GM10266 (cell line): ENCODE measurements at regions not wholly inside any gene's neighbourhood (a gene's known extent, or its start where the extent isn't known, plus 50 kb on each side); places are given as distances from the start of the nearest gene placed in this dataset.

Source experiments
- DNase-seq: peaks from one replicate; pipeline ENCODE4 v3.0.0; 2012; ENCODE audit errors: extremely low spot score
- TF ChIP-seq, protein P1 (sequence below): IDR thresholded peaks from 2 replicates; pipeline ENCODE4 v1.5.1; 2012; ENCODE audit warnings: mild to moderate bottlenecking, low read depth; ENCODE audit not compliant: control insufficient read depth, insufficient read depth; ENCODE audit errors: missing control alignments

DNA sequence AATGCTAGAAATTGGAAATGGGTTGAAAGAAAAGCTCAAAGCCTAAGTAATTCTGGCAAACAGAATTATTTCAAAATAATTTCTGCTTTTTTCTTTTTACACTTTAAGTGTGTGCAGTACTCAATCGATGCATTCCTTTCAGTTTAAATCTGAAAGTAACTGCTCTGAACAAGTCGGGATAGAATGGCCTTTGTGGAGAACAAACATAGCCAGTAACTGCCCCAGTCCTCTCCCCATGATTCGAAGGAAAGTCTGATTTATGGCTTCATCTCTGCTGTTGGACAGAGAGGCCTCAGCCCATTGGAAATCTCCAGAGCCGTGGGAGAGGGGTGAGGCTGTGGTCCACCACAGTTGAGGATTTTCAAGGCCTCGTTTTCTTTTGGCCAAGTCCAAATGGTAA lies 174.0 kb upstream of the TLL1 start:
- TF ChIP-seq, protein P1, sequence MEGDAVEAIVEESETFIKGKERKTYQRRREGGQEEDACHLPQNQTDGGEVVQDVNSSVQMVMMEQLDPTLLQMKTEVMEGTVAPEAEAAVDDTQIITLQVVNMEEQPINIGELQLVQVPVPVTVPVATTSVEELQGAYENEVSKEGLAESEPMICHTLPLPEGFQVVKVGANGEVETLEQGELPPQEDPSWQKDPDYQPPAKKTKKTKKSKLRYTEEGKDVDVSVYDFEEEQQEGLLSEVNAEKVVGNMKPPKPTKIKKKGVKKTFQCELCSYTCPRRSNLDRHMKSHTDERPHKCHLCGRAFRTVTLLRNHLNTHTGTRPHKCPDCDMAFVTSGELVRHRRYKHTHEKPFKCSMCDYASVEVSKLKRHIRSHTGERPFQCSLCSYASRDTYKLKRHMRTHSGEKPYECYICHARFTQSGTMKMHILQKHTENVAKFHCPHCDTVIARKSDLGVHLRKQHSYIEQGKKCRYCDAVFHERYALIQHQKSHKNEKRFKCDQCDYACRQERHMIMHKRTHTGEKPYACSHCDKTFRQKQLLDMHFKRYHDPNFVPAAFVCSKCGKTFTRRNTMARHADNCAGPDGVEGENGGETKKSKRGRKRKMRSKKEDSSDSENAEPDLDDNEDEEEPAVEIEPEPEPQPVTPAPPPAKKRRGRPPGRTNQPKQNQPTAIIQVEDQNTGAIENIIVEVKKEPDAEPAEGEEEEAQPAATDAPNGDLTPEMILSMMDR = no peak
- no peak for DNase-seq

DNA sequence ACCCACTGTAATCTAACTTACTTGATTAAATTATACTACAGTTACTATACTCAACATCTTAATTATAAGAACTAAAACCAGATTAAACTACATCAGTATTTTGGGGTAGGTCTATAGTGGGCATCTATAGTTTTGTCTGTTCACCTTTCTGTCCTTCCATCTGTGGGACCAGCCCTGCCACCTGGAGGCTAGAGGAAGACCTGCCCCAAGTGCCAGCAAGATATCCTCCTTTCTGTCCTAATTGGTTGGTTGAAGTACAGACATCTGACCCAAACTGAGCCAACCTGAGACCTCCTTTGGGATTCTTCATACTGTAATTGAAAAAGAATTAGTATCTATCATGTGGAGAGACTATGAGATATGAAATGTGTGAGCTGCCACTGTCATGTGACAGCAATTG lies 172.2 kb upstream of the TLL1 start:
- DNase-seq = no peak

DNA sequence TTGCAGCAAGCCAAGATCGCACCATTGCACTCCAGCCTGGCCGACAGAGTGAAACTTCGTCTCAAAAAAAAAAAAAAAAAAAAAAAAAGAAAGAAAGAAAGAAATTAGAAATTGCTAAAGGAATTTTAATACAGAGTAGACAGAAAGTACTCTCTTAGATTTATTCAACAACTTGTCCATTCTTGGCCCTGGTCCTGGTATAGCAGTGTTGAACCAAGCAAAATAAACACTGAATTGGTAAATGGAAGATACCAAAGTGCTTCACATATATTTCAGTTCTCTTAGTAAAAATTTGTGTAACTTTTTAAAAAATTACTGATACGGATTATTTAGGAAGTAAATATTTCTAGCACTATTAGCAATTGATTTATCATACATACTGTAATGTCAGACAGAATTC lies 165.9 kb upstream of the TLL1 start:
- DNase-seq = no peak
- TF ChIP-seq, protein P1 = no peak

More for the DNA sequence above, 172.2 kb upstream of the TLL1 start:
- TF ChIP-seq, protein P1 = peak; percentile 18

DNA sequence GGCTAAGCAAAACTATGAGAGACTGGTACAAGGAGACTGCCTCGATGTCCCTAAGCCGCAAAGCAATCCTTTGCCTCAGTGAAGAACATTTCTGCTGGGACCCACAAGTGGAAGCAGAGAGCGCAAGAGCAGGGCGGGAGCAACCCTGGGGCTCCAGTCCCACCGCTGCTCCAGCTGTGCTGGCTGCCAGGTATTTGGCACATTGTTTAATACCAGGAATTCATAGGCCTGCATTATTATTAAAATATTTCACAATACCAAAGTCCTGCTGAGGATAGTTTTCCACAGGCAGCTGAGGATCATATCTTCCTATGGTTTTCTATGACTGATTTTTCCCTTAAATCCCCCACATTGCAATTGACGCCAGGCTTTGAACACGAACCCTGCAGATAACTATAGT lies 163.5 kb upstream of the TLL1 start:
- no peak for DNase-seq
- TF ChIP-seq, protein P1 = no peak

DNA sequence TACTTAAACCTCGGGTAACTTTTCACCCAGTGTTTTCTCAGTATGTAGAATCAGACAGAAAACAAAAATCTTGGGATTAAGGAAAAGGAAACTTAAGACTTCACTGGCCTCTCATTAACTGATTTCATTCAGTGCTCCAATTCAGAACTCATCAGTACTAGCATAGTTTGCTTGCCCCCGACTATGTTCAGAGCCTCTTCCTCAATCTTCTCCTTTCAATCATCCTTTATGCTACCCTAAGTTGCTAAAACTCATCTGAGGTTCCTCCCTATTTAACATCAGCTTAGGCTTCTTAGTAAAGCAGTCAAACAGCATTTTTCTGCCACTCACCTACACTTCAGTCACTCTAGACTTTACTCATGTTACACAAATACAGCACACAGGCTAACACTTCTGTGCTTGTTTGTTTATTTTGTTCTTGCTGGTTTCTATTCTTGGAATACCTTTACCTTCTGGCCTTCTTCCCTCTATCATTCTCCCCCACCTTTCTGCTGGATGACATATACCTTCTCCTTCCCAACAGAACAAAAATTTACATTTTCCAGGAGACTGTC lies 163.0 kb upstream of the TLL1 start:
- no peak for DNase-seq
- TF ChIP-seq, protein P1 = no peak

DNA sequence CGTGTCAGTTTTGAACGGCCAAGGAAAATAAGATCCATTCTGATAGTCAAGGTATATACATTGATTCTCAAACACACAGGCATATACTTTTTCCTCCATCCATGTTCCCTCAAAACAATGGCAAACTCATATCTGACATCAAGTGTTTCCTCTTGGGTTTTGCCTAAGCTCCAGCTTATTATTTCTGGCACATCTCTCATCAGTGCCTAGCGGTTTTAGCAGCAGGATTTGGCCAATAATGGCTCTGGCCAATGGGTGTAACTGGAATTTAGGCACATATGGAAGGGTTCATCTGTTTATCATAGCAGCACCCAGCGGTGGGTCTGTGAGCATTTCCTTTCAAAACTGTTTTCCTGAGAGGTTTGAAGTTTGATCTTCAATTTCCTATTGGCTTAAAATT lies 161.6 kb upstream of the TLL1 start:
- DNase-seq = no peak
- TF ChIP-seq, protein P1 = no peak

DNA sequence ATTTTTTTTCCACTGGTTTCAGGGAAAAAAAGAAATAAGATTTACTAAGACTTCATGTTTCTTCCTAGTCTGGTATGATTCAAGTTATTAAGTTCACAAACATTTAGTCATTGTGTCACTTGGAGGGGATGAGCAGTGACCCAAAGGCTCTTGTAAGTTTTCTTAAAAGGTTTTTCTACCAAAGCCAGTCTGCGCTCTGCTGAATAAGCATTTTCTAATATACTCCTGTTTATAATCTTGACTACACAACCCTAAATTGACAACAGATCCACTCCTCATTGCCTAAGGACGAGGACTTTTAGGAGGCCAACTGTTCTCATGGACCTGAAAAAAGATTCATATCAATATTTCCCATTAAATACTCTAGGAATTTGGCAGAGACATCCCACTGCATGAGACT lies 161.1 kb upstream of the TLL1 start:
- DNase-seq = no peak
- TF ChIP-seq, protein P1 = no peak
